ENCODE measurements at regions not wholly inside any gene's neighbourhood (a gene's known extent, or its start where the extent isn't known, plus 50 kb on each side); places are given as distances from the start of the nearest gene placed in this dataset.

DNA sequence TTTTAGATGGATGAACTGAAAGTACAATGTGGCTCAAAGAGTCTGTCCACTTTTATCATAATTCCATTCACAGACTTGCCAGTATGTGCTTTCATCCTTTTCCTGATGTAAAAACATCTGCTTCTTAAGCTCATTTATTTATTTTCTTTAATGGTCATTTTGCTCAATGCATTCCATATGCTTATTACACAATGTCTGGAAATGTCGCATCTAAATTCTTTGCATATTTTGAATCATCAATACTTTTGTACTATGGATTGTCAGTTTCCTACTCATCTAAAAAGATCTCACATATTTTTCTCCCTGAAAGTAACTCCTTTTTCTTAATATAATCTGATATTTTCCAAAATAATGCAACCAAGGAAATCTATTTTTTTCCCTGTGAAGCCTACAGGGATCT lies 1315.8 kb downstream of the EFNB2 start:
- H3K79me2 ChIP-seq (ENCODE audit: insufficient read depth, low read length), result no peaks in the 10 kb centered on the region
- no peaks in the 10 kb centered on the region for H3K9me3 ChIP-seq (ENCODE audit: low read length)
- peaks cover 3% of the 10 kb centered on the region; the same call in 1 of the 2 replicates for H4K20me1 ChIP-seq (ENCODE audit: insufficient read depth, low read length)
- no peaks in the 10 kb centered on the region for H3F3A ChIP-seq (ENCODE audit: insufficient read depth, low read length)
- no peaks in the 10 kb centered on the region for H3K4me1 ChIP-seq (ENCODE audit: insufficient read depth, low read length, severe bottlenecking)
- H3K36me3 ChIP-seq (ENCODE audit: insufficient read depth, low read length), result no peaks in the 10 kb centered on the region
- no peak overlapping the region for H2AFZ ChIP-seq (ENCODE audit: low read length)
- no peaks in the 10 kb centered on the region; the same call in 1 of the 2 replicates for H3K9me2 ChIP-seq (ENCODE audit: low read depth, low read length)
- H3K4me3 ChIP-seq (ENCODE audit: low read depth, low read length, poor library complexity, severe bottlenecking), result no peak overlapping the region
- no peak overlapping the region for H3K27ac ChIP-seq (ENCODE audit: low read depth, low read length, poor library complexity, severe bottlenecking)
- H3K9ac ChIP-seq (ENCODE audit: low read length), result no peak overlapping the region
- no peak overlapping the region for H3K4me2 ChIP-seq (ENCODE audit: low read length)
- no peaks in the 10 kb centered on the region for H3K27me3 ChIP-seq (ENCODE audit: insufficient read depth, low read length)
- TF ChIP-seq, protein P1, sequence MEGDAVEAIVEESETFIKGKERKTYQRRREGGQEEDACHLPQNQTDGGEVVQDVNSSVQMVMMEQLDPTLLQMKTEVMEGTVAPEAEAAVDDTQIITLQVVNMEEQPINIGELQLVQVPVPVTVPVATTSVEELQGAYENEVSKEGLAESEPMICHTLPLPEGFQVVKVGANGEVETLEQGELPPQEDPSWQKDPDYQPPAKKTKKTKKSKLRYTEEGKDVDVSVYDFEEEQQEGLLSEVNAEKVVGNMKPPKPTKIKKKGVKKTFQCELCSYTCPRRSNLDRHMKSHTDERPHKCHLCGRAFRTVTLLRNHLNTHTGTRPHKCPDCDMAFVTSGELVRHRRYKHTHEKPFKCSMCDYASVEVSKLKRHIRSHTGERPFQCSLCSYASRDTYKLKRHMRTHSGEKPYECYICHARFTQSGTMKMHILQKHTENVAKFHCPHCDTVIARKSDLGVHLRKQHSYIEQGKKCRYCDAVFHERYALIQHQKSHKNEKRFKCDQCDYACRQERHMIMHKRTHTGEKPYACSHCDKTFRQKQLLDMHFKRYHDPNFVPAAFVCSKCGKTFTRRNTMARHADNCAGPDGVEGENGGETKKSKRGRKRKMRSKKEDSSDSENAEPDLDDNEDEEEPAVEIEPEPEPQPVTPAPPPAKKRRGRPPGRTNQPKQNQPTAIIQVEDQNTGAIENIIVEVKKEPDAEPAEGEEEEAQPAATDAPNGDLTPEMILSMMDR (IDR thresholded peaks at IDR 0.05; ENCODE audit: low read length), result no peak
- no peak for TF ChIP-seq EZH2 (IDR thresholded peaks at IDR 0.05; ENCODE audit: borderline replicate concordance, low read length)

DNA sequence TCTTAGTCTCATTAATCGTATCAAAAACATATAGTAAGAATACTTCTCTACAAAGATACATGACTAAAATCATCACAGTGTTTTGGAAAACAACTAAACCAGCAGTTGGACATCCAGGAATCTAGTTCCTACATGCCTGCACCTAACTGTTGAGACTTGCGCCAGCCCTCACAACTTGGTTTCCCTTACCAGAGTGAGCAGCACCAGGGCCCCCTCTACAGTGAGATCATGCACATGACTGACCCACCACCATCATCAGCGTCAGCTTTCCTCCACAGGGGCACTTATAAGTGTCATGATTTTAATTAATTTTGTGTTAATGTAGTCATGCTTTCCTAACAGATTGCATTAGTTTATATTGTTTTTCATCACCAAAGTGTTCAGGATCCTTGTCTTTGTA lies 1322.0 kb downstream of the EFNB2 start:
- Histone ChIP-seq H3K9me3 (ENCODE audit: low read length) (no peaks in the 10 kb centered on the region), H3K27ac (ENCODE audit: low read depth, low read length, poor library complexity, severe bottlenecking) (no peak overlapping the region), H3K4me3 (ENCODE audit: low read depth, low read length, poor library complexity, severe bottlenecking) (no peak overlapping the region), H3K4me1 (ENCODE audit: insufficient read depth, low read length, severe bottlenecking) (no peaks in the 10 kb centered on the region), H3K4me2 (ENCODE audit: low read length) (no peak overlapping the region), H3K79me2 (ENCODE audit: insufficient read depth, low read length) (no peaks in the 10 kb centered on the region), H3K9ac (ENCODE audit: low read length) (no peak overlapping the region), H2AFZ (ENCODE audit: low read length) (no peak overlapping the region), H3K27me3 (ENCODE audit: insufficient read depth, low read length) (no peaks in the 10 kb centered on the region), H3K36me3 (ENCODE audit: insufficient read depth, low read length) (no peaks in the 10 kb centered on the region), H3F3A (ENCODE audit: insufficient read depth, low read length) (no peaks in the 10 kb centered on the region), H4K20me1 (ENCODE audit: insufficient read depth, low read length) (peaks cover 3% of the 10 kb centered on the region; the same call in 1 of the 2 replicates), H3K9me2 (ENCODE audit: low read depth, low read length) (no peaks in the 10 kb centered on the region; the same call in 1 of the 2 replicates)
- TF ChIP-seq, protein P1 (IDR thresholded peaks at IDR 0.05; ENCODE audit: low read length), result no peak; the same call in 1 of the 2 replicates
- TF ChIP-seq EZH2 (IDR thresholded peaks at IDR 0.05; ENCODE audit: borderline replicate concordance, low read length), result no peak

DNA sequence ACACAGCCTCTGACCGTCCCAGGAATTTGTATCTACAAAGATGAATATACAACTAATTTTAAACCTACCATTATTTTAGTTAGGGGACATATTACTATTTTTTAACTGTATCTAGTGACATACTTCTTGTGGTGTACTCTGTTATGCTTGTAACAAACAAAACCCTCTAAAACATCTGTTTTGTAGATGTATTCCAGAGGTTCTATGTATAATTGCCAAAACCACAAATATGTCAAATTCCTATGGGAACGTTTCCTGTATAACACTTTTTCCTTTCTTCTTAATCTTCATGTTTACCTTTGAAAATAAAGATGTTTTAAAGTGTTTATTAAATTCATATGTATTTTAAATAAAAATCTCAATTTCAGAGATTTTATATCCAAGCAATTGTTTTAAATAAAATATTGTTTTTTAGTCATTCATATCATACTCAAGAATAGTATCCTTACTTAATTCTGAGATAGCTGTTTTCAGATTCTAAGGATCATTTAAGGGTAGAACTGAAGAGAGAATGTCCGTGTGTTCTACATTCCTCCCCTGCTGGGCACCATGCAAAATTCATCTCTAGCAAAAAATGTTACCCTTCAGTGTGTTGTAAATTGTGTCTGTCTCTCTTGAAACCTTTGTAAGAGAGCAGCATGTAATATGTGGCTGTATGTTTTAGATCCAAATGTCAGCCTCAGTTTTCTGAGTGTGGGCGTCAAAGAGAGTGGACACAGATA lies 1327.7 kb downstream of the EFNB2 start:
- H3K27me3 ChIP-seq (ENCODE audit: insufficient read depth, low read length), result no peaks in the 10 kb centered on the region
- no peaks in the 10 kb centered on the region for H3F3A ChIP-seq (ENCODE audit: insufficient read depth, low read length)
- H3K4me3 ChIP-seq (ENCODE audit: low read depth, low read length, poor library complexity, severe bottlenecking), result no peak overlapping the region
- no peaks in the 10 kb centered on the region for H3K36me3 ChIP-seq (ENCODE audit: insufficient read depth, low read length)
- TF ChIP-seq EZH2 (IDR thresholded peaks at IDR 0.05; ENCODE audit: borderline replicate concordance, low read length), result no peak
- TF ChIP-seq, protein P1 (IDR thresholded peaks at IDR 0.05; ENCODE audit: low read length), result no peak
- H2AFZ ChIP-seq (ENCODE audit: low read length), result no peak overlapping the region
- H3K9me2 ChIP-seq (ENCODE audit: low read depth, low read length), result no peaks in the 10 kb centered on the region
- no peak overlapping the region for H3K4me2 ChIP-seq (ENCODE audit: low read length)
- no peak overlapping the region for H3K9ac ChIP-seq (ENCODE audit: low read length)
- H4K20me1 ChIP-seq (ENCODE audit: insufficient read depth, low read length), result no peaks in the 10 kb centered on the region
- H3K27ac ChIP-seq (ENCODE audit: low read depth, low read length, poor library complexity, severe bottlenecking), result no peak overlapping the region
- no peaks in the 10 kb centered on the region for H3K79me2 ChIP-seq (ENCODE audit: insufficient read depth, low read length)
- H3K9me3 ChIP-seq (ENCODE audit: low read length), result no peaks in the 10 kb centered on the region
- no peaks in the 10 kb centered on the region for H3K4me1 ChIP-seq (ENCODE audit: insufficient read depth, low read length, severe bottlenecking)
